HG03159 (cell line): ENCODE measurements at regions not wholly inside any gene's neighbourhood (a gene's known extent, or its start where the extent isn't known, plus 50 kb on each side); places are given as distances from the start of the nearest gene placed in this dataset.

ENCODE experiments used
- ATAC-seq: cut with Tn5 transposase; IDR thresholded peaks from one replicate; pipeline ENCODE4 v1.9.1; 2021; ENCODE audit warnings: mild to moderate bottlenecking, moderate library complexity; ENCODE audit not compliant: unreplicated experiment

GRCh38 chr16:65991149-65991701, 375.3 kb upstream of the CDH5 start:
- no peak for ATAC-seq

GRCh38 chr16:65989861-65990604, 376.5 kb upstream of the CDH5 start:
- no peak for ATAC-seq

- no peak for ATAC-seq
Observed at GRCh38 chr16:65988024-65988595, 378.4 kb upstream of the CDH5 start.

- no peak for ATAC-seq
Observed at GRCh38 chr16:65984296-65984695, 382.2 kb upstream of the CDH5 start.

- no peak for ATAC-seq
Observed at GRCh38 chr16:65981057-65981456, 385.4 kb upstream of the CDH5 start.

- no peak for ATAC-seq
Observed at GRCh38 chr16:65975049-65975708, 391.3 kb upstream of the CDH5 start.

- ATAC-seq, result no peak
Observed at GRCh38 chr16:65967376-65967775, 399.1 kb upstream of the CDH5 start.

GRCh38 chr16:65965628-65966027, 400.9 kb upstream of the CDH5 start:
- no peak for ATAC-seq

GRCh38 chr16:65964752-65965151, 401.7 kb upstream of the CDH5 start:
- no peak for ATAC-seq

GRCh38 chr16:65961476-65962143, 404.9 kb upstream of the CDH5 start:
- no peak for ATAC-seq

GRCh38 chr16:65959983-65960382, 406.5 kb upstream of the CDH5 start:
- ATAC-seq, result no peak

GRCh38 chr16:65958086-65958485, 408.4 kb upstream of the CDH5 start:
- ATAC-seq, result no peak

GRCh38 chr16:65956100-65956499, 410.4 kb upstream of the CDH5 start:
- ATAC-seq, result no peak

GRCh38 chr16:65954446-65954845, 412.0 kb upstream of the CDH5 start:
- no peak for ATAC-seq

- ATAC-seq, result no peak
Observed at GRCh38 chr16:65950211-65950610, 416.3 kb upstream of the CDH5 start.

- no peak for ATAC-seq
Observed at GRCh38 chr16:65948361-65948760, 418.1 kb upstream of the CDH5 start.

- no peak for ATAC-seq
Observed at GRCh38 chr16:65947951-65948350, 418.5 kb upstream of the CDH5 start.

GRCh38 chr16:65945493-65945892, 421.0 kb upstream of the CDH5 start:
- ATAC-seq, result no peak

- ATAC-seq, result no peak
Observed at GRCh38 chr16:65944361-65944760, 422.1 kb upstream of the CDH5 start.

GRCh38 chr16:65940711-65941110, 425.8 kb upstream of the CDH5 start:
- ATAC-seq, result no peak

- ATAC-seq, result no peak
Observed at GRCh38 chr16:65938083-65938482, 428.4 kb upstream of the CDH5 start.
